Fibroblast of the aortic adventitia (primary cell): ENCODE measurements at regions not wholly inside any gene's neighbourhood (a gene's known extent, or its start where the extent isn't known, plus 50 kb on each side); places are given as distances from the start of the nearest gene placed in this dataset.

Experiments used
- DNase-seq: peaks from one replicate; pipeline ENCODE4 v3.0.0-alpha.2; 2010; ENCODE audit warnings: low read depth
- H3K4me3 ChIP-seq: 2 replicates; pipeline ENCODE4 v1.5.1; 2011; ENCODE audit warnings: low read depth, mild to moderate bottlenecking, control low read depth, low read length, moderate library complexity
- CTCF ChIP-seq: IDR thresholded peaks from 2 replicates; pipeline ENCODE4 v1.5.1; 2011; ENCODE audit warnings: mild to moderate bottlenecking, low read length, control low read depth, inconsistent platforms; ENCODE audit not compliant: insufficient read depth

GRCh38 chr2:236873636-236874035, 212.1 kb upstream of the COPS8 start:
- TF ChIP-seq CTCF, result no peak
- peak; percentile 27 for DNase-seq

GRCh38 chr2:236874866-236875481, 210.7 kb upstream of the COPS8 start:
- no peak for DNase-seq
- TF ChIP-seq CTCF, result no peak
- no peak overlapping the region for H3K4me3 ChIP-seq

More at GRCh38 chr2:236873636-236874035, 212.1 kb upstream of the COPS8 start:
- no peak overlapping the region for H3K4me3 ChIP-seq

GRCh38 chr2:236875906-236876505, 209.7 kb upstream of the COPS8 start:
- DNase-seq, result peak; percentile 69
- TF ChIP-seq CTCF, result no peak
- no peak overlapping the region for H3K4me3 ChIP-seq

GRCh38 chr2:236876642-236877041, 209.0 kb upstream of the COPS8 start:
- DNase-seq, result no peak

GRCh38 chr2:236877972-236878371, 207.7 kb upstream of the COPS8 start:
- DNase-seq, result no peak
- no peak for TF ChIP-seq CTCF
- H3K4me3 ChIP-seq, result no peak overlapping the region

More at GRCh38 chr2:236876642-236877041, 209.0 kb upstream of the COPS8 start:
- H3K4me3 ChIP-seq, result no peak overlapping the region
- no peak for TF ChIP-seq CTCF

GRCh38 chr2:236879416-236879963, 206.2 kb upstream of the COPS8 start:
- H3K4me3 ChIP-seq, result no peak overlapping the region
- no peak for DNase-seq
- TF ChIP-seq CTCF, result no peak
